HG03039 (cell line): ENCODE measurements at regions not wholly inside any gene's neighbourhood (a gene's known extent, or its start where the extent isn't known, plus 50 kb on each side); places are given as distances from the start of the nearest gene placed in this dataset.

Experiments
- ATAC-seq: cut with Tn5 transposase; IDR thresholded peaks from one replicate; pipeline ENCODE4 v1.9.1; 2021; ENCODE audit warnings: mild to moderate bottlenecking, moderate library complexity; ENCODE audit not compliant: unreplicated experiment

GRCh38 chr2:67854103-67854743, 208.6 kb downstream of the C1D start:
- no peak for ATAC-seq

- ATAC-seq, result no peak
Observed at GRCh38 chr2:67854798-67855197, 208.0 kb downstream of the C1D start.

- no peak for ATAC-seq
Observed at GRCh38 chr2:67856866-67857265, 205.9 kb downstream of the C1D start.

- no peak for ATAC-seq
Observed at GRCh38 chr2:67857836-67858235, 205.0 kb downstream of the C1D start.

GRCh38 chr2:67858886-67859285, 203.9 kb downstream of the C1D start:
- no peak for ATAC-seq

GRCh38 chr2:67865917-67866316, 196.9 kb downstream of the C1D start:
- no peak for ATAC-seq

GRCh38 chr2:67867735-67868134, 195.1 kb downstream of the C1D start:
- ATAC-seq, result no peak

GRCh38 chr2:67871686-67872412, 191.0 kb downstream of the C1D start:
- ATAC-seq, result no peak

- ATAC-seq, result no peak
Observed at GRCh38 chr2:67872481-67872880, 190.3 kb downstream of the C1D start.

- ATAC-seq, result no peak
Observed at GRCh38 chr2:67873916-67874315, 188.9 kb downstream of the C1D start.

GRCh38 chr2:67876176-67876575, 186.6 kb downstream of the C1D start:
- ATAC-seq, result no peak

GRCh38 chr2:67877301-67877700, 185.5 kb downstream of the C1D start:
- ATAC-seq, result no peak

- no peak for ATAC-seq
Observed at GRCh38 chr2:67878743-67879142, 184.1 kb downstream of the C1D start.

GRCh38 chr2:67879586-67880290, 183.1 kb downstream of the C1D start:
- no peak for ATAC-seq

GRCh38 chr2:67880291-67880761, 182.5 kb downstream of the C1D start:
- no peak for ATAC-seq

- no peak for ATAC-seq
Observed at GRCh38 chr2:67881816-67882215, 181.0 kb downstream of the C1D start.

GRCh38 chr2:67883316-67884087, 179.3 kb downstream of the C1D start:
- no peak for ATAC-seq

- no peak for ATAC-seq
Observed at GRCh38 chr2:67888351-67889005, 174.3 kb downstream of the C1D start.

GRCh38 chr2:67889056-67889455, 173.7 kb downstream of the C1D start:
- ATAC-seq, result no peak

- ATAC-seq, result no peak
Observed at GRCh38 chr2:67891642-67892041, 171.2 kb downstream of the C1D start.
